ENCODE measurements at regions not wholly inside any gene's neighbourhood (a gene's known extent, or its start where the extent isn't known, plus 50 kb on each side); places are given as distances from the start of the nearest gene placed in this dataset.

- no peak for ATAC-seq
- no peaks in the 10 kb centered on the region for H3K36me3 ChIP-seq (replicated peaks in 1 of 2; ENCODE audit: insufficient read depth in 1 of 2, low read depth in 2 of 2)
- intact Hi-C loops (cut with DNase I) = no loop called here
- 83 to 88% methylated on average over 3 of the region's 3 CpGs for WGBS, 2 donors
- H3K27me3 ChIP-seq = no peaks in the 10 kb centered on the region
- H3K4me1 ChIP-seq = no peaks in the 10 kb centered on the region
- DNase-seq = no peak
- H3K9me3 ChIP-seq = peaks cover 0 to 6% (median 0%) of the 10 kb centered on the region in 3 donors
- H3K27ac ChIP-seq = no peak overlapping the region
- TF ChIP-seq CTCF (IDR thresholded peaks at IDR 0.05) = no peak
- no peak for TF ChIP-seq POLR2A (IDR thresholded peaks at IDR 0.05)
- H3K4me3 ChIP-seq = no peak overlapping the region
Observed at GRCh38 chr4:78704981-78705683, 71.0 kb upstream of the BMP2K start.

- H3K27ac ChIP-seq = no peak overlapping the region
- 59 to 65% methylated on average over 6 of the region's 6 CpGs for WGBS, 2 donors
- no peak for ATAC-seq
Observed at GRCh38 chr4:78706302-78706701, 69.8 kb upstream of the BMP2K start.

DNA sequence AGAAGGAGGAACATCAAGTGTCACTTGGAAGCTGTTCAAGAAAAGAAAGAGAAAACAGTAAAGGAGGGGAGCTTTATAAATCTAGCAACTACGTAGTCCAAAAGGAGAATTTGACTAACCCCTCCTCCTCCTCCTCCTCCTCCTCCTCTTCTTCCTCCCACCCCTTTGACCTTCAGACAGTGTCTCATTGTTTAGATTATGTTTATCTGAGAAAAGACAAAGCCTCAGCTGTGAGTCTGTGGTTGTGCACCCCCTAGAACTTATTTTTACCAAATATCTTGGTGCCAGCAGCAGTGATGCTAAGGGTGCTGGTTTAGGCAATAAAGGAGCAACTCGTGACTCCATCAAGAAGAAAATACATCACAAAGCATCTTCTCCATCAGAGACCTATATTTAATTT, 68.9 kb upstream of the BMP2K start:
- Histone ChIP-seq H3K4me1 (no peaks in the 10 kb centered on the region), H3K4me3 (no peak overlapping the region), H3K27me3 (no peaks in the 10 kb centered on the region), H3K36me3 (replicated peaks in 1 of 2; ENCODE audit: insufficient read depth in 1 of 2, low read depth in 2 of 2) (no peaks in the 10 kb centered on the region), H3K9me3 (peaks cover 0 to 6% (median 0%) of the 10 kb centered on the region in 3 donors), H3K27ac (no peak overlapping the region)
- ATAC-seq (no peak), DNase-seq (no peak)
- TF ChIP-seq POLR2A (IDR thresholded peaks at IDR 0.05) (no peak), CTCF (IDR thresholded peaks at IDR 0.05) (no peak)
- WGBS, 2 donors = 72 to 74% methylated on average over 2 of the region's 2 CpGs
- intact Hi-C loops (cut with DNase I) = no loop called here

More at GRCh38 chr4:78706302-78706701, 69.8 kb upstream of the BMP2K start:
- DNase-seq = no peak
- Histone ChIP-seq H3K4me1 (no peaks in the 10 kb centered on the region), H3K4me3 (no peak overlapping the region), H3K9me3 (peaks cover 0 to 6% (median 0%) of the 10 kb centered on the region in 3 donors), H3K27me3 (no peaks in the 10 kb centered on the region), H3K36me3 (replicated peaks in 1 of 2; ENCODE audit: insufficient read depth in 1 of 2, low read depth in 2 of 2) (no peaks in the 10 kb centered on the region)
- no peak for TF ChIP-seq POLR2A (IDR thresholded peaks at IDR 0.05)
- TF ChIP-seq CTCF (IDR thresholded peaks at IDR 0.05) = no peak
- intact Hi-C loops (cut with DNase I) = no loop called here

DNA sequence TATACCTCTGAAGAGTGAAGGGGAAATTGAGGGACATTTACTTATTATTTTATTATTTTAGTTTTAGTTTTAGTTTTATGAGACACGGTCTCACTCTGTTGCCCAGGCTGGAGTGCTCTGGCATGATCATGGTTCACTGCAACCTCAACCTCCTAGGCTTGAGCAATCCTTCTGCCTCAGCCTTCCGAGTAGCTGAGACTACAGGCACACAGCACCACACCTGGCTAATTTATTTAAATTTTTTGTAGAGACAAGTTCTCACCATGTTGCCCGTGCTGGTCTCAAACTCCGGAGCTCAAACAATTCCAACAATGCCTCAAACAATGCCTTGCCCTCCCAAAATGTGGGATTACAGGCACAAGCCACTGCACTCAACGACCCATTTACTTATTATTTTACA, 68.4 kb upstream of the BMP2K start:
- whole genome bisulfite sequencing, 2 donors = 78 to 85% methylated on average over 5 of the region's 5 CpGs
- H3K4me3 ChIP-seq = no peak overlapping the region
- DNase-seq (no peak), ATAC-seq (no peak)
- intact Hi-C loops (cut with DNase I) = no loop called here
- H3K4me1 ChIP-seq = no peaks in the 10 kb centered on the region
- no peaks in the 10 kb centered on the region for H3K27me3 ChIP-seq
- H3K9me3 ChIP-seq = peaks cover 0 to 4% (median 0%) of the 10 kb centered on the region in 3 donors
- no peaks in the 10 kb centered on the region for H3K36me3 ChIP-seq (replicated peaks in 1 of 2; ENCODE audit: insufficient read depth in 1 of 2, low read depth in 2 of 2)
- TF ChIP-seq POLR2A (IDR thresholded peaks at IDR 0.05) (no peak), CTCF (IDR thresholded peaks at IDR 0.05) (no peak)
- H3K27ac ChIP-seq = no peak overlapping the region

- Histone ChIP-seq H3K9me3 (no peaks in the 10 kb centered on the region), H3K4me1 (no peaks in the 10 kb centered on the region), H3K36me3 (replicated peaks in 1 of 2; ENCODE audit: insufficient read depth in 1 of 2, low read depth in 2 of 2) (no peaks in the 10 kb centered on the region), H3K27me3 (no peaks in the 10 kb centered on the region), H3K4me3 (no peak overlapping the region), H3K27ac (no peak overlapping the region)
- ATAC-seq (no peak), DNase-seq (no peak)
- intact Hi-C loops (cut with DNase I) = no loop called here
- no peak for TF ChIP-seq CTCF (IDR thresholded peaks at IDR 0.05)
- no peak for TF ChIP-seq POLR2A (IDR thresholded peaks at IDR 0.05)
Observed at GRCh38 chr4:78710536-78710935, 65.6 kb upstream of the BMP2K start.
